GM12878 (cell line): ENCODE measurements at regions not wholly inside any gene's neighbourhood (a gene's known extent, or its start where the extent isn't known, plus 50 kb on each side); places are given as distances from the start of the nearest gene placed in this dataset.

Experiments
- BHLHE40 ChIP-seq, 2 experiments: fragments of 450-650 bp in 1 of 2; IDR thresholded peaks; 2 replicates each; pipeline ENCODE4 v1.6.1; 2011 to 2017; ENCODE audit warnings: low read depth in 2 of 2, borderline replicate concordance in 1 of 2, improper control_type of control experiment in 1 of 2, low read length in 1 of 2, mild to moderate bottlenecking in 1 of 2
- CEBPZ ChIP-seq: fragments of 150-350 bp; IDR thresholded peaks from 2 replicates; pipeline ENCODE4 v1.6.1; 2016; ENCODE audit warnings: low read depth, low read length
- E4F1 ChIP-seq: fragments of 450-650 bp; IDR thresholded peaks from 2 replicates; pipeline ENCODE4 v1.6.1; 2018; ENCODE audit warnings: borderline replicate concordance, mild to moderate bottlenecking; ENCODE audit not compliant: partially characterized antibody
- FOXK2 ChIP-seq: fragments of 450-650 bp; IDR thresholded peaks from 2 replicates; pipeline ENCODE4 v1.6.1; 2017; ENCODE audit warnings: mild to moderate bottlenecking, moderate library complexity
- GABPA ChIP-seq: IDR thresholded peaks from 2 replicates; pipeline ENCODE4 v1.6.1; 2014; ENCODE audit warnings: antibody characterized with exemption, low read depth, mild to moderate bottlenecking, inconsistent platforms
- GATAD2B ChIP-seq: fragments of 450-650 bp; conservative IDR thresholded peaks from 2 replicates; pipeline ENCODE4 v1.6.1; 2017; ENCODE audit warnings: low read depth, mild to moderate bottlenecking, moderate library complexity
- HDAC2 ChIP-seq: fragments of 200-600 bp; sonication (generic); IDR thresholded peaks from 2 replicates; pipeline ENCODE4 v1.6.1; 2017
- PKNOX1 ChIP-seq: fragments of 450-650 bp; IDR thresholded peaks from 2 replicates; pipeline ENCODE4 v1.6.1; 2016; ENCODE audit warnings: mild to moderate bottlenecking
- PML ChIP-seq: IDR thresholded peaks from 2 replicates; pipeline ENCODE4 v1.6.1; 2012; ENCODE audit warnings: low read length, inconsistent platforms
- POLR2AphosphoS5 ChIP-seq: IDR thresholded peaks from 2 replicates; pipeline ENCODE4 v1.6.1; 2011; ENCODE audit warnings: mild to moderate bottlenecking, low read length, inconsistent platforms
- RELA ChIP-seq: fragments of 450-650 bp; IDR thresholded peaks from 2 replicates; pipeline ENCODE4 v1.8.0; 2014; ENCODE audit warnings: borderline replicate concordance; ENCODE audit not compliant: partially characterized antibody
- TBL1XR1 ChIP-seq: IDR thresholded peaks from 2 replicates; pipeline ENCODE4 v1.6.1; 2012; ENCODE audit warnings: low read depth, low read length, improper control_type of control experiment
- WRNIP1 ChIP-seq: IDR thresholded peaks from 2 replicates; pipeline ENCODE4 v1.6.1; 2011; ENCODE audit warnings: low read depth, low read length, improper control_type of control experiment, borderline replicate concordance
- YY1 ChIP-seq: IDR thresholded peaks from 2 replicates; pipeline ENCODE4 v1.6.1; 2011; ENCODE audit warnings: low read depth, mild to moderate bottlenecking, low read length
- ZSCAN29 ChIP-seq: fragments of 450-650 bp; IDR thresholded peaks from 2 replicates; pipeline ENCODE4 v1.6.1; 2017; ENCODE audit warnings: mild to moderate bottlenecking, moderate library complexity

- TF ChIP-seq CEBPZ: no peak
- TF ChIP-seq GABPA: no peak
- TF ChIP-seq TBL1XR1: no peak
- no peak for TF ChIP-seq PKNOX1
- no peak for TF ChIP-seq YY1
- TF ChIP-seq RELA: no peak
- no peak for TF ChIP-seq POLR2AphosphoS5
- TF ChIP-seq GATAD2B: no peak
- no peak for TF ChIP-seq PML
- TF ChIP-seq BHLHE40 (IDR thresholded peaks at IDR 0.05; ENCODE audit: borderline replicate concordance in 1 of 2, low read depth in 2 of 2, low read length in 1 of 2): no peak
- TF ChIP-seq FOXK2: no peak
- no peak for TF ChIP-seq E4F1
- no peak for TF ChIP-seq WRNIP1
- TF ChIP-seq HDAC2: no peak
- no peak for TF ChIP-seq ZSCAN29
Measured at GRCh38 chr2:16064745-16065144, 124.4 kb downstream of the MYCN start (continued).
